Breast epithelium (tissue), 4 donors: ENCODE measurements at regions not wholly inside any gene's neighbourhood (a gene's known extent, or its start where the extent isn't known, plus 50 kb on each side); places are given as distances from the start of the nearest gene placed in this dataset.

Experiments
- DNase-seq, 2 donors: peaks; one replicate each; pipeline ENCODE4 v3.0.0-alpha.2; 2019; ENCODE audit warnings: low spot score in 2 of 2
- H3K27ac ChIP-seq, 2 donors: fragments of 200-600 bp; sonication (generic) in 1 of 2; one replicate each; pipeline ENCODE4 v1.5.1; 2016 to 2019; ENCODE audit warnings: mild to moderate bottlenecking in 1 of 2
- H3K27me3 ChIP-seq, 2 donors: fragments of 200-600 bp; sonication (generic) in 1 of 2; one replicate each; pipeline versions ENCODE4 v1.5.1 to v1.6.0; 2017 to 2019; ENCODE audit warnings: control low read depth in 1 of 2, mild to moderate bottlenecking in 1 of 2
- H3K36me3 ChIP-seq: fragments of 200-600 bp; one replicate; pipeline ENCODE4 v1.5.1; 2019
- H3K4me1 ChIP-seq, 2 donors: fragments of 200-600 bp; sonication (generic); one replicate each; pipeline ENCODE4 v1.5.1; 2016 to 2019; ENCODE audit warnings: control low read depth in 1 of 2
- H3K4me3 ChIP-seq, 3 donors: fragments of 200-600 bp; sonication (generic); 1 replicate in 2 of 3; 2 replicates in 1 of 3; pipeline ENCODE4 v1.5.1; 2016 to 2019; ENCODE audit warnings: mild to moderate bottlenecking in 3 of 3, moderate library complexity in 2 of 3
- H3K9me3 ChIP-seq, 2 donors: fragments of 200-600 bp; sonication (generic) in 1 of 2; one replicate each; pipeline ENCODE4 v1.5.1; 2016 to 2019; ENCODE audit warnings: control low read depth in 1 of 2
- POLR2A ChIP-seq: fragments of 450-650 bp; IDR thresholded peaks from one replicate; pipeline ENCODE4 v1.6.1; 2016; ENCODE audit warnings: antibody characterized with exemption, mild to moderate bottlenecking, moderate library complexity
- POLR2AphosphoS5 ChIP-seq, 3 donors: sonication (generic); formaldehyde crosslinking; IDR thresholded peaks; one replicate each; pipeline ENCODE4 v1.6.1; 2017; ENCODE audit warnings: antibody characterized with exemption in 3 of 3
- intact Hi-C: fragments of 100-400 bp; cut with DNase I; formaldehyde crosslinking; loops from one replicate; pipeline ENCODE4 v1.15.1; 2023; ENCODE audit warnings: low total_unique reads
- TF ChIP-seq, protein P1 (sequence below), 3 donors: fragments of 450-650 bp; IDR thresholded peaks; one replicate each; pipeline ENCODE4 v1.5.1; 2016 to 2017; ENCODE audit warnings: antibody characterized with exemption in 3 of 3, mild to moderate bottlenecking in 3 of 3, moderate library complexity in 3 of 3

DNA sequence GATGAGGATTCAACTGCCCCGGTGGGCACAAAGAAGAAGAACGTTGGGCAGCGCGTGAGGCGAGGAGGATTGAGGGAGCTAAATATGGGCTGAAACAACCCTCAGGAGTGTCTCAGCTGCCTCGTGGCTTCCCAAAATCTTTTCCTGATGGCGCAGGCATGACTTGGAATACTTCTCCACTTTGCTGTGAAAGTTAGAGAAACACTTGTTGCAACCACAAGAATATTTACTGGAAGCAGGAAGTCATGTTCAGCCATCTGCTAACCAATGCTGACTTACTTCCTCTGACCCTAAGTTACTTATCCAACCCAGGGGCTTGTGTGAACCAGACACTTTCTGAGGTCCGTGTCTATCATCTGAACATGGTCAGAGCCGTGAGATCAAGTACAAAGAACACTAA, 148.8 kb downstream of the ARL4C start:
- Histone ChIP-seq H3K4me1 (no peaks in the 10 kb centered on the region), H3K9me3 (no peaks in the 10 kb centered on the region), H3K36me3 (no peaks in the 10 kb centered on the region), H3K4me3 (no peak overlapping the region), H3K27ac (no peak overlapping the region), H3K27me3 (no peaks in the 10 kb centered on the region)
- TF ChIP-seq POLR2AphosphoS5 (IDR thresholded peaks at IDR 0.05) (no peak), POLR2A (no peak)
- TF ChIP-seq, protein P1, sequence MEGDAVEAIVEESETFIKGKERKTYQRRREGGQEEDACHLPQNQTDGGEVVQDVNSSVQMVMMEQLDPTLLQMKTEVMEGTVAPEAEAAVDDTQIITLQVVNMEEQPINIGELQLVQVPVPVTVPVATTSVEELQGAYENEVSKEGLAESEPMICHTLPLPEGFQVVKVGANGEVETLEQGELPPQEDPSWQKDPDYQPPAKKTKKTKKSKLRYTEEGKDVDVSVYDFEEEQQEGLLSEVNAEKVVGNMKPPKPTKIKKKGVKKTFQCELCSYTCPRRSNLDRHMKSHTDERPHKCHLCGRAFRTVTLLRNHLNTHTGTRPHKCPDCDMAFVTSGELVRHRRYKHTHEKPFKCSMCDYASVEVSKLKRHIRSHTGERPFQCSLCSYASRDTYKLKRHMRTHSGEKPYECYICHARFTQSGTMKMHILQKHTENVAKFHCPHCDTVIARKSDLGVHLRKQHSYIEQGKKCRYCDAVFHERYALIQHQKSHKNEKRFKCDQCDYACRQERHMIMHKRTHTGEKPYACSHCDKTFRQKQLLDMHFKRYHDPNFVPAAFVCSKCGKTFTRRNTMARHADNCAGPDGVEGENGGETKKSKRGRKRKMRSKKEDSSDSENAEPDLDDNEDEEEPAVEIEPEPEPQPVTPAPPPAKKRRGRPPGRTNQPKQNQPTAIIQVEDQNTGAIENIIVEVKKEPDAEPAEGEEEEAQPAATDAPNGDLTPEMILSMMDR (IDR thresholded peaks at IDR 0.05), result no peak
- intact Hi-C loops, result no loop called here
- DNase-seq, result no peak

DNA sequence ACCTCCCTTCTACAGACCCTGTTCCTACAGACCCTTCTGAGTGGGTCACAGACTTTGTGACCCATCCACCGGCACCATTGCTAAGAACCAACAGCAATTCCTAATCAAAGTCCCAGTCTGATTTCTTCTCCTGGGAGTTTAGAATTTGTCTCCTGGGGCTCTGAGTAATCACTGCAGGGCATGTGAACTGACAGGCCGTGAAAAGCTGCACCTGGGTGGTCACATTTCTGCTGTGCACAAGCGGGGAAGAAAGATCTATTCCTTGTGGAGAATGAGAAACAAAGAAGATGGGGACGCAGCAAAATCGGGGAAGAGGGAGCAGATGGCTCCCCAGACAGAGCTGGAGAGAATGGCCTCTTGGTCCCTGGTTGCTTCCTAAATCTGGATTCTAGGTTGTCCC, 151.0 kb downstream of the ARL4C start:
- intact Hi-C loops, result no loop called here
- Histone ChIP-seq H3K9me3 (no peaks in the 10 kb centered on the region), H3K4me3 (no peak overlapping the region), H3K36me3 (no peaks in the 10 kb centered on the region), H3K4me1 (no peaks in the 10 kb centered on the region), H3K27me3 (no peaks in the 10 kb centered on the region), H3K27ac (no peak overlapping the region)
- TF ChIP-seq POLR2AphosphoS5 (IDR thresholded peaks at IDR 0.05) (no peak), POLR2A (no peak)
- TF ChIP-seq, protein P1 (IDR thresholded peaks at IDR 0.05), result no peak
- no peak for DNase-seq

GRCh38 chr2:234344012-234344411, 152.9 kb downstream of the ARL4C start:
- no peak overlapping the region for H3K4me3 ChIP-seq
- no peaks in the 10 kb centered on the region for H3K9me3 ChIP-seq
- H3K4me1 ChIP-seq, result no peaks in the 10 kb centered on the region
- H3K27me3 ChIP-seq, result no peaks in the 10 kb centered on the region
- no peaks in the 10 kb centered on the region for H3K36me3 ChIP-seq
- no peak for DNase-seq
- TF ChIP-seq POLR2A (no peak), POLR2AphosphoS5 (IDR thresholded peaks at IDR 0.05) (no peak)
- TF ChIP-seq, protein P1 (IDR thresholded peaks at IDR 0.05), result no peak
- H3K27ac ChIP-seq, result no peak overlapping the region
- intact Hi-C loops, result no loop called here

DNA sequence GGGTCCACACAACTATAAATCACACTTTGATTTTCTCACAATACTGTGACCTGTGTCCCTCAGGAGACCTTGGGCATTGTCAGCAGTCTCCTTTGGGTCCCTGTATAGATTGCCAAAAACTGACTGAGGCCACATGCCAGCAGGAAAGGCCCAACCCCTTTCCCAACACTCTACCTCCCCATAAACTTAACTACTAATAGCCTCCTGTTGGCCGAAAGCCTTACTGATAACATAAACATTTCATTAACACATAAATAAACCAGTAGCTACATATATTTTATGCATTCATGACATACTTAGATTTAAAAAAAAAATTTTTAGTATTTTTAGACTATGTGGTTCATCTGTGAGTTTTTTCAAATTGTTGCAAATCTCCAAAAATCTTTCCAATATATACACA, 153.5 kb downstream of the ARL4C start:
- Histone ChIP-seq H3K27me3 (no peaks in the 10 kb centered on the region), H3K4me1 (no peaks in the 10 kb centered on the region), H3K4me3 (no peak overlapping the region), H3K27ac (no peak overlapping the region), H3K9me3 (no peaks in the 10 kb centered on the region), H3K36me3 (no peaks in the 10 kb centered on the region)
- TF ChIP-seq POLR2AphosphoS5 (IDR thresholded peaks at IDR 0.05) (no peak), POLR2A (no peak)
- TF ChIP-seq, protein P1 (IDR thresholded peaks at IDR 0.05), result no peak
- no peak for DNase-seq
- intact Hi-C loops, result no loop called here

DNA sequence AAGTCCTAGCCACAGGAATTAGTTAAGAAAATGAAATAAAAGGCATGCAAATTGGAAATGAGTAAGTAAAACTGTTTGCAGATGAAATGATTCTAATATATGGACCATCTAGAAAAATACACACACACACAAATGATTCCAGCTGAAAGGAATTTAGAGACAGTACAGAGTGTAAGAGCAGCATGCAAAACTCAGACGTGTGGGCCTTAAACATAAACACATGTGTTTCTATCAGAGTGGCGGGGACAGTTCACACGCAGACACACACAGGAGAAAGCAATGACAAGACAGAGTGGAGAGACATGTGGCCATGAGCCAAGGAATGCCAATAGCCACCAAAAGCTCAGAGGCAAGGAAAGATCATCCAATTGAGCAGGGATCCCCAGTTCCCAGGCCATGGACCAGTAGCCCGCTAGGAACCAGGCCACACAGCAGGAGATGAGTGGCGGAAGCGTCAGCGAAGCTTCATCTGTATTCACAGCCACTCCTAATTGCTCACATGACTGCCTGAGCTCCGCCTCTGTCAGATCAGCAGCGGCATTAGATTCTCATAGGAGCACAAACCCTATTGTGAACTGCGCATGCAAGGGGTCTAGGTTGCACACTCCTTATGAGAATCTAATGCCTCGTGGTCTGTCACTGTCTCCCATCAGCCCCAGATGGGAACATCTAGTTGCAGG, 155.4 kb downstream of the ARL4C start:
- TF ChIP-seq, protein P1 (IDR thresholded peaks at IDR 0.05), result no peak
- Histone ChIP-seq H3K9me3 (no peaks in the 10 kb centered on the region), H3K36me3 (no peaks in the 10 kb centered on the region), H3K27me3 (no peaks in the 10 kb centered on the region), H3K27ac (no peak overlapping the region), H3K4me3 (no peak overlapping the region), H3K4me1 (no peaks in the 10 kb centered on the region)
- intact Hi-C loops, result no loop called here
- no peak for DNase-seq
